ENCODE measurements at regions not wholly inside any gene's neighbourhood (a gene's known extent, or its start where the extent isn't known, plus 50 kb on each side); places are given as distances from the start of the nearest gene placed in this dataset.
"Not testable (repeated sequence)": the region's sequence is repeated elsewhere in the genome, so short reads cannot be mapped to it uniquely, and the experiment has no call there.

- DNase-seq = not testable (repeated sequence)
- WGBS, 4 donors = 7 to 13% methylated on average over 1 of the region's 2 CpGs; no CpG with 5 or more reads in 2 of the 4 donors
These were observed 129.0 kb upstream of the ZNF658 start for GRCh38 chr9:66771504-66771903.

GRCh38 chr9:66774618-66775017 lies 125.9 kb upstream of the ZNF658 start:
- H3K27me3 ChIP-seq; DNase-seq; H3K36me3 ChIP-seq (replicated peaks in 1 of 2); H3K4me3 ChIP-seq; H3K9me3 ChIP-seq (replicated peaks in 1 of 3); H3K4me1 ChIP-seq (replicated peaks in 1 of 2); intact Hi-C loops (cut with DNase I); H3K27ac ChIP-seq: not testable (repeated sequence)
- 85 to 94% (median 91%) methylated on average over 6 to 7 of the region's 8 CpGs for WGBS, 4 donors

More at GRCh38 chr9:66771504-66771903, 129.0 kb upstream of the ZNF658 start:
- intact Hi-C loops (cut with DNase I); H3K4me3 ChIP-seq; H3K9me3 ChIP-seq (replicated peaks in 1 of 3); H3K27ac ChIP-seq; H3K36me3 ChIP-seq (replicated peaks in 1 of 2); H3K27me3 ChIP-seq; H3K4me1 ChIP-seq (replicated peaks in 1 of 2): not testable (repeated sequence)

GRCh38 chr9:66779944-66780661 lies 120.4 kb upstream of the ZNF658 start:
- H3K4me3 ChIP-seq; intact Hi-C loops (cut with DNase I); DNase-seq; H3K27me3 ChIP-seq; H3K9me3 ChIP-seq (replicated peaks in 1 of 3); H3K27ac ChIP-seq; H3K36me3 ChIP-seq (replicated peaks in 1 of 2); H3K4me1 ChIP-seq (replicated peaks in 1 of 2): not testable (repeated sequence)
- 83 to 88% methylated on average over 1 to 3 of the region's 7 CpGs; no CpG with 5 or more reads in 2 of the 4 donors for WGBS, 4 donors

GRCh38 chr9:66781240-66781639 lies 119.3 kb upstream of the ZNF658 start:
- 0 to 57% (median 0%) methylated on average over 1 of the region's 1 CpG for WGBS, 4 donors
- DNase-seq; H3K27ac ChIP-seq; intact Hi-C loops (cut with DNase I); H3K4me3 ChIP-seq; H3K36me3 ChIP-seq (replicated peaks in 1 of 2); H3K9me3 ChIP-seq (replicated peaks in 1 of 3); H3K27me3 ChIP-seq; H3K4me1 ChIP-seq (replicated peaks in 1 of 2): not testable (repeated sequence)

GRCh38 chr9:66782010-66782409 lies 118.5 kb upstream of the ZNF658 start:
- WGBS, 4 donors = 4 to 64% (median 35%) methylated on average over 1 to 3 of the region's 6 CpGs
- intact Hi-C loops (cut with DNase I); H3K4me3 ChIP-seq: not testable (repeated sequence)

GRCh38 chr9:66785603-66786002 lies 114.9 kb upstream of the ZNF658 start:
- not testable (repeated sequence) for DNase-seq

More at GRCh38 chr9:66782010-66782409, 118.5 kb upstream of the ZNF658 start:
- H3K36me3 ChIP-seq (replicated peaks in 1 of 2); H3K9me3 ChIP-seq (replicated peaks in 1 of 3); H3K27me3 ChIP-seq; H3K27ac ChIP-seq; H3K4me1 ChIP-seq (replicated peaks in 1 of 2); DNase-seq: not testable (repeated sequence)

GRCh38 chr9:66791092-66791750 lies 109.3 kb upstream of the ZNF658 start:
- H3K27me3 ChIP-seq; H3K36me3 ChIP-seq (replicated peaks in 1 of 2); H3K4me1 ChIP-seq (replicated peaks in 1 of 2); H3K9me3 ChIP-seq (replicated peaks in 1 of 3); H3K4me3 ChIP-seq; DNase-seq; H3K27ac ChIP-seq; intact Hi-C loops (cut with DNase I): not testable (repeated sequence)
- 44 to 62% (median 50%) methylated on average over 1 of the region's 5 CpGs; no CpG with 5 or more reads in 1 of the 4 donors for WGBS, 4 donors

More at GRCh38 chr9:66785603-66786002, 114.9 kb upstream of the ZNF658 start:
- H3K27ac ChIP-seq; H3K4me3 ChIP-seq; H3K36me3 ChIP-seq (replicated peaks in 1 of 2); H3K4me1 ChIP-seq (replicated peaks in 1 of 2); H3K27me3 ChIP-seq; H3K9me3 ChIP-seq (replicated peaks in 1 of 3); intact Hi-C loops (cut with DNase I): not testable (repeated sequence)
- 48 to 68% (median 65%) methylated on average over 3 of the region's 3 CpGs for WGBS, 4 donors

- H3K4me3 ChIP-seq; H3K27me3 ChIP-seq; DNase-seq; intact Hi-C loops (cut with DNase I); H3K4me1 ChIP-seq (replicated peaks in 1 of 2); H3K9me3 ChIP-seq (replicated peaks in 1 of 3); H3K27ac ChIP-seq; H3K36me3 ChIP-seq (replicated peaks in 1 of 2): not testable (repeated sequence)
- 24 to 39% (median 28%) methylated on average over 1 of the region's 2 CpGs for WGBS, 4 donors
These were observed 105.8 kb upstream of the ZNF658 start for GRCh38 chr9:66794769-66795168.

GRCh38 chr9:66795723-66796503 lies 104.6 kb upstream of the ZNF658 start:
- H3K27me3 ChIP-seq; intact Hi-C loops (cut with DNase I); DNase-seq; H3K9me3 ChIP-seq (replicated peaks in 1 of 3); H3K4me3 ChIP-seq; H3K36me3 ChIP-seq (replicated peaks in 1 of 2); H3K4me1 ChIP-seq (replicated peaks in 1 of 2); H3K27ac ChIP-seq: not testable (repeated sequence)
- WGBS, 4 donors = 73 to 80% (median 78%) methylated on average over 2 of the region's 3 CpGs

GRCh38 chr9:66797905-66798616 lies 102.5 kb upstream of the ZNF658 start:
- intact Hi-C loops (cut with DNase I); H3K4me1 ChIP-seq (replicated peaks in 1 of 2); H3K36me3 ChIP-seq (replicated peaks in 1 of 2); H3K9me3 ChIP-seq (replicated peaks in 1 of 3); H3K27me3 ChIP-seq; DNase-seq; H3K4me3 ChIP-seq; H3K27ac ChIP-seq: not testable (repeated sequence)
- WGBS, 4 donors = 42 to 57% (median 47%) methylated on average over 8 of the region's 8 CpGs

Data from adrenal gland (tissue), 9 donors.